A673 (cell line): ENCODE measurements at regions not wholly inside any gene's neighbourhood (a gene's known extent, or its start where the extent isn't known, plus 50 kb on each side); places are given as distances from the start of the nearest gene placed in this dataset.

Experiments
- CTCF ChIP-seq: fragments of 300-800, 200-600 bp; sonication (generic); conservative IDR thresholded peaks from 2 replicates; pipeline ENCODE4 v1.5.1; 2017; ENCODE audit warnings: low read depth, mild to moderate bottlenecking, antibody characterized with exemption, low read length, moderate library complexity, mixed read lengths
- EZH2 ChIP-seq: fragments of 200-600 bp; sonication (generic); IDR thresholded peaks from 2 replicates; pipeline ENCODE4 v1.6.1; 2017; ENCODE audit warnings: borderline replicate concordance, low read depth, mild to moderate bottlenecking, mixed read lengths, antibody characterized with exemption, low read length; ENCODE audit not compliant: poor library complexity, severe bottlenecking

GRCh38 chr6:55981660-55982059, 106.3 kb upstream of the BMP5 start:
- TF ChIP-seq EZH2: no peak
- no peak for TF ChIP-seq CTCF
